ENCODE measurements at regions not wholly inside any gene's neighbourhood (a gene's known extent, or its start where the extent isn't known, plus 50 kb on each side); places are given as distances from the start of the nearest gene placed in this dataset.
"Not testable (repeated sequence)": the region's sequence is repeated elsewhere in the genome, so short reads cannot be mapped to it uniquely, and the experiment has no call there.

- Mint-ChIP-seq H3K27ac (peak overlapping the region in 2 of 10 donors; percentile 5 to 60), H3K4me3 (no peak overlapping the region), H3K27me3 (peaks cover 0 to 2% (median 0%) of the 10 kb centered on the region in 5 donors), H3K4me1 (peaks cover 0 to 5% (median 2%) of the 10 kb centered on the region in 4 donors), H3K9me3 (no peaks in the 10 kb centered on the region), H3K36me3 (no peaks in the 10 kb centered on the region)
- POLR2A ChIA-PET = interaction anchor here (0.8 to 1.3 kb wide), 2 partner anchors 90 to 148 kb away, joined by 3 read pairs; no protein-coding TSS in a partner anchor
- no peak for ATAC-seq
- DNase-seq = no peak
These were observed 88.1 kb upstream of the ATL2 start for GRCh38 chr2:38464971-38465788.

- Mint-ChIP-seq H3K4me1 (peaks cover 0 to 5% (median 2%) of the 10 kb centered on the region in 4 donors), H3K4me3 (no peak overlapping the region), H3K9me3 (no peaks in the 10 kb centered on the region), H3K36me3 (no peaks in the 10 kb centered on the region), H3K27ac (no peak overlapping the region), H3K27me3 (peaks cover 0 to 5% (median 0%) of the 10 kb centered on the region in 5 donors)
- DNase-seq (no peak), ATAC-seq (no peak)
- POLR2A ChIA-PET = interaction anchor here (0.6 kb wide), 1 partner anchor 208 kb away, joined by 3 read pairs; no protein-coding TSS in a partner anchor
These were observed 86.7 kb upstream of the ATL2 start for GRCh38 chr2:38463752-38464151.

GRCh38 chr2:38462121-38462661 lies 85.1 kb upstream of the ATL2 start:
- no peak for ATAC-seq
- peaks cover 0 to 5% (median 2%) of the 10 kb centered on the region in 4 donors for H3K4me1 Mint-ChIP-seq
- POLR2A ChIA-PET = no interaction called here
- peaks cover 0 to 14% (median 11%) of the 10 kb centered on the region in 5 donors for H3K27me3 Mint-ChIP-seq
- H3K27ac Mint-ChIP-seq = peak overlapping the region in 1 of 10 donors; percentile 28
- no peaks in the 10 kb centered on the region for H3K9me3 Mint-ChIP-seq
- no peak for DNase-seq
- H3K36me3 Mint-ChIP-seq = no peaks in the 10 kb centered on the region
- H3K4me3 Mint-ChIP-seq = no peak overlapping the region

GRCh38 chr2:38461470-38461869 lies 84.4 kb upstream of the ATL2 start:
- Mint-ChIP-seq H3K4me1 (peaks cover 0 to 5% (median 2%) of the 10 kb centered on the region in 4 donors), H3K4me3 (no peak overlapping the region), H3K36me3 (no peaks in the 10 kb centered on the region), H3K9me3 (no peaks in the 10 kb centered on the region), H3K27ac (no peak overlapping the region), H3K27me3 (peaks cover 0 to 17% (median 11%) of the 10 kb centered on the region in 5 donors)
- no peak for DNase-seq
- POLR2A ChIA-PET = interaction anchor here (0.6 kb wide), 1 partner anchor 130 kb away, joined by 9 read pairs; no protein-coding TSS in a partner anchor
- no peak for ATAC-seq

DNA sequence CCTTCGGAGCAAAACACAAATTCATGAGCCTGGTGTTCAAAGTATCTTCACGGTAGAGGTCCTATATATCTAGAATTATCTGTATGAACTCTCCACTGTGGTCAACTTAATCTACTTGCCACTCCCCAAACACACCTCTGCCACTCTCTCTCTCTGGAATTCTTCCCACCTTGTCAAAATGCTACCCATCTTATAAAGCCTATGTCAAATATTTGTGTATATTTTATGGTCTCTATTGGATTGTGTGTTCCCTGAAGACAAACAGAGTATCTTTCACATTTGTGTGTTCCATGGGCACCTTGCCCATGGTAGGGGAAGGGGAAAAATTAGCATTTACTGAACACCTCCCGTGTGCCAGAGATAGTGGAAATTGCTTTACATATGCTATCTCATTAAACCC lies 83.2 kb upstream of the ATL2 start:
- POLR2A ChIA-PET = no interaction called here
- peaks cover 0 to 18% (median 11%) of the 10 kb centered on the region in 5 donors for H3K27me3 Mint-ChIP-seq
- H3K27ac Mint-ChIP-seq = no peak overlapping the region
- no peaks in the 10 kb centered on the region for H3K9me3 Mint-ChIP-seq
- ATAC-seq (no peak), DNase-seq (no peak)
- no peaks in the 10 kb centered on the region for H3K4me1 Mint-ChIP-seq
- no peaks in the 10 kb centered on the region for H3K36me3 Mint-ChIP-seq
- no peak overlapping the region for H3K4me3 Mint-ChIP-seq

- Mint-ChIP-seq H3K27me3 (peaks cover 0 to 15% (median 11%) of the 10 kb centered on the region in 5 donors), H3K9me3 (no peaks in the 10 kb centered on the region), H3K4me1 (no peaks in the 10 kb centered on the region), H3K27ac (no peak overlapping the region), H3K36me3 (no peaks in the 10 kb centered on the region), H3K4me3 (no peak overlapping the region)
- DNase-seq (no peak), ATAC-seq (no peak)
- POLR2A ChIA-PET = no interaction called here
These were observed 77.0 kb upstream of the ATL2 start for GRCh38 chr2:38454081-38454480.

DNA sequence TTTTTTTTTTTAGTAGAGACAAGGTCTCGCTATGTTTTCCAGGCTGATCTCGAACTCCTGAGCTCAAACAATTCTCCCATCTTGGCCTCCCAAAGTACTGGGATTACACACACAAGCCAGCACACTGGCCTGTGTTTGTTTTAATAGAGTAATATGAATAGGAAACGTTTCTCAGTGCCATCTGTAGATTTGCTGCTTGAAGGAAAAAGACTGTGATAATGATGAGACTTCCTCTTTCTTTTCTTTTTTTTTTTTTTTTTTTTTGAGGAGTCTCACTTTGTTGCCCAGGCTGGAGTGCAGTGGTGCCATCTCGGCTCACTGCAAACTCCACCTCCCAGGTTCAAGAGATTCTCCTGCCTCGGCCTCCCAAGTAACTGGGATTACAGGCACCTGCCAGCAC lies 74.7 kb upstream of the ATL2 start:
- H3K9me3 Mint-ChIP-seq, H3K4me1 Mint-ChIP-seq, DNase-seq, H3K27ac Mint-ChIP-seq, H3K27me3 Mint-ChIP-seq, POLR2A ChIA-PET, H3K4me3 Mint-ChIP-seq, ATAC-seq, H3K36me3 Mint-ChIP-seq: not testable (repeated sequence)

GRCh38 chr2:38450509-38450908 lies 73.4 kb upstream of the ATL2 start:
- H3K36me3 Mint-ChIP-seq = no peaks in the 10 kb centered on the region
- no peak overlapping the region for H3K4me3 Mint-ChIP-seq
- POLR2A ChIA-PET = no interaction called here
- DNase-seq (no peak), ATAC-seq (no peak)
- H3K9me3 Mint-ChIP-seq = no peaks in the 10 kb centered on the region
- H3K4me1 Mint-ChIP-seq = no peaks in the 10 kb centered on the region
- no peaks in the 10 kb centered on the region for H3K27me3 Mint-ChIP-seq
- H3K27ac Mint-ChIP-seq = no peak overlapping the region

DNA sequence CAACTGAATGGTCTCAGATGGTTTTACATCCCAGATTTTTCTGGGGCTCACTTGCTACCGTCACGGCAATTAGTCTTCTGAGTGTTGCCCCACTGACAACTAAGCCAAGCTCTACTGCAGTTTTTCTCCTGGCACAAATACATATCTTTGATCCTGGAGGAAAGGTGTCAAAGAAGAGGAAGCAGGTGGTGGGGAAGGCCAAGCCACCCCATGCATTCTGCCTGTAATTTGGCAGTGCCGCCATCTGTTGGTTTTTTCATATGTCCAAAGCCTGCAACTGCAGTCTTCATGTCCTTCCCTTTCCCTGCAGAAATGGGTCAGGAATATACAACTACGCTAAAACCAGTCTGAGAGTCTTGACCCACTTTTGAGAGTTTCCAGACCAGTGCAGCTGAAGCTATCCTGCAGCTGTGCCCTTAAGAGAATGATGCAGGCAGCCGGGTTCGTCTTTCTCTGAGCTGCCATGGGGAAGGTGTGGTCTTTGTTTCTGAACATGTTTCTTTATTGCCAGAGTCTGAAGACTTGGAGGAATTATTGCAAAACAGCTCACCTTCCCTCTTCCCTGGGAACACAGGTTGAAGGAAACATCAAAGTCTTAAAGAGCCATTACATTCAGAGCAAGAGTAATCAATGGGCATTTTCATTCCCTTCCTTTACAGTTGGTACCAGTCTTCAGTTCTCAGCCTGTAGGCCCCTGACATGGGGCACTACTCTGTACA lies 71.8 kb upstream of the ATL2 start:
- no peak overlapping the region for H3K4me3 Mint-ChIP-seq
- no peak overlapping the region for H3K27ac Mint-ChIP-seq
- ATAC-seq (no peak), DNase-seq (no peak)
- POLR2A ChIA-PET = no interaction called here
- peaks cover 0 to 2% (median 0%) of the 10 kb centered on the region in 4 donors for H3K4me1 Mint-ChIP-seq
- no peaks in the 10 kb centered on the region for H3K27me3 Mint-ChIP-seq
- H3K36me3 Mint-ChIP-seq = no peaks in the 10 kb centered on the region
- H3K9me3 Mint-ChIP-seq = no peaks in the 10 kb centered on the region

DNA sequence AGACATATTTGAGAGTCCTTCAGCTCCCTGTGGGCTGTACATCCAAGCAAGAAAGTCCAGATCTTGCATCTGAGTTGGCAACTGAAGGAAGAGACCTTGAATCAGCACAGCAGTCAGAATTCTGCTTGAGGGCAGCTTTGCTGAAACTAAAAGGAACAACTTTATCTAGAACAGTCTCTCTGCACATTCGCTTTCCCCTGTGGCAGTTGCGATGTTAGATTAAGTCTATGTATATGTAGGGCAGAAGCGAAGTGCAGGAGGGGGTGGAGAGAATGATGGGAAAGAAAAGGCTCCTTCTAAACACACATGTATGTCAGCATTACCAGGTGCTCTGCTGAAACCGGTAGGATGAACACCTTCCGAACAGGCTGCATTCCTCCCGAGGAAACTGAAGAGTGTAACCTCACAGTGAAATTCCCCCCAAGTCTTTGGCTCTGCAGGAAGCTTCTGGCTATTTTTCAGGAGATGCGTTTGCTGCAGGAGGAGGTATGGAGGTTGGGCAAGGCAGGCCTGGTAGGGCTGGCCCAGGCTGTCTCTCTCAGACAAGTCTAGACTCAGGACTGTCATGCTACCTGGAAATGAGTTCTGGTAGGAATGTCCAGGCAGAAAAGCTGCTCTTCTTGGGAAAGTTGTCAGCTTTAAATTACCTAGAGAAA lies 70.0 kb upstream of the ATL2 start:
- Mint-ChIP-seq H3K9me3 (no peaks in the 10 kb centered on the region), H3K4me3 (no peak overlapping the region), H3K27me3 (peaks cover 0 to 2% (median 1%) of the 10 kb centered on the region in 5 donors), H3K27ac (no peak overlapping the region), H3K36me3 (no peaks in the 10 kb centered on the region), H3K4me1 (peaks cover 0 to 2% (median 0%) of the 10 kb centered on the region in 4 donors)
- DNase-seq (no peak), ATAC-seq (no peak)
- POLR2A ChIA-PET = no interaction called here

GRCh38 chr2:38446418-38446817 lies 69.3 kb upstream of the ATL2 start:
- Mint-ChIP-seq H3K9me3 (no peaks in the 10 kb centered on the region), H3K27ac (no peak overlapping the region), H3K27me3 (peaks cover 0 to 7% (median 3%) of the 10 kb centered on the region in 5 donors), H3K36me3 (no peaks in the 10 kb centered on the region), H3K4me3 (no peak overlapping the region), H3K4me1 (peaks cover 0 to 2% (median 0%) of the 10 kb centered on the region in 4 donors)
- POLR2A ChIA-PET = no interaction called here
- no peak for DNase-seq
- no peak for ATAC-seq

GRCh38 chr2:38444247-38444646 lies 67.2 kb upstream of the ATL2 start:
- H3K27me3 Mint-ChIP-seq = peaks cover 0 to 18% (median 3%) of the 10 kb centered on the region in 5 donors
- DNase-seq (no peak), ATAC-seq (no peak)
- H3K4me1 Mint-ChIP-seq = peaks cover 0 to 4% (median 0%) of the 10 kb centered on the region in 4 donors
- H3K27ac Mint-ChIP-seq = no peak overlapping the region
- no peaks in the 10 kb centered on the region for H3K9me3 Mint-ChIP-seq
- POLR2A ChIA-PET = no interaction called here
- H3K4me3 Mint-ChIP-seq = no peak overlapping the region
- no peaks in the 10 kb centered on the region for H3K36me3 Mint-ChIP-seq

Measured in naive thymus-derived CD8-positive, alpha-beta T cell (primary cell).